ENCODE measurements at regions not wholly inside any gene's neighbourhood (a gene's known extent, or its start where the extent isn't known, plus 50 kb on each side); places are given as distances from the start of the nearest gene placed in this dataset.
"Not testable (repeated sequence)": the region's sequence is repeated elsewhere in the genome, so short reads cannot be mapped to it uniquely, and the experiment has no call there.

DNA sequence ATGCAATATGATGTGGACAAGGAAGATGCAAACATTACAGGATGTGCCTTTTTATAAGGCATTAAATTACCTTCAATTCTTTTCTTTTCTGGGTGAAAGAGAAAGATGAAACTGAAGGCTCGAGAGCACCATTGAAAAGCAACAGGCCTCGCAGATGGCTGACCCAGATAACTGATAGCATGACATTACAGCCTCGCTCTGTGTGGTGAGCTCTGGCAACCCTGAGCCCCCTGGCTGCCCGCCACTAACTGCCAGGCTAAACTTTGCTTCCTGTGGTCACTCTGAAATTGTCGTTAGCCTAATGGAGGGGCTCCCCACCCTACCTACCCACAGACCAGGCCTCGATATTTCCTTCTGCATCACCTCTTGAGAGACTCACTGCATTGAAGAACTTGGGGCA lies 516.8 kb upstream of the FANCL start:
- no peak for DNase-seq (ENCODE audit: low spot score in 2 of 2)
- FAIRE-seq = no peak

DNA sequence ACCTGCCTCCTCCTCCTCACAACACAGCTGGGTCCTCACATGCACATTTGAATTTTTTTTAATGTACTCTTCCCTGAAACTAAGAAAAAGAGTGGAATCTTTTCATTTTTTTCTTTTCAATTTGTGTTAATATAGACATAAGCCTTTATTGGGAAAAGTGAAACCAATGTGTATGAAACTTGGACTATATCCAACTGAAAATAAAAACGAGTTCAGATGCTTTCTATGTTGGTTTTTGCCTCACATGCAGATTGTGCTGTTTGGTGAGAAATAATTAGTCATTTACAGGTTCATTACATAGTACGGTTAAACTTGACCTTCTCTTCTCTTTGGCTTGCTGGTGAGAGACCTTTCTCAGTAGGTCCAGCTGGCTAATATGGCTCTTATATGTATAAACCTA lies 515.2 kb upstream of the FANCL start:
- FAIRE-seq (no peak), DNase-seq (ENCODE audit: low spot score in 2 of 2) (no peak)

DNA sequence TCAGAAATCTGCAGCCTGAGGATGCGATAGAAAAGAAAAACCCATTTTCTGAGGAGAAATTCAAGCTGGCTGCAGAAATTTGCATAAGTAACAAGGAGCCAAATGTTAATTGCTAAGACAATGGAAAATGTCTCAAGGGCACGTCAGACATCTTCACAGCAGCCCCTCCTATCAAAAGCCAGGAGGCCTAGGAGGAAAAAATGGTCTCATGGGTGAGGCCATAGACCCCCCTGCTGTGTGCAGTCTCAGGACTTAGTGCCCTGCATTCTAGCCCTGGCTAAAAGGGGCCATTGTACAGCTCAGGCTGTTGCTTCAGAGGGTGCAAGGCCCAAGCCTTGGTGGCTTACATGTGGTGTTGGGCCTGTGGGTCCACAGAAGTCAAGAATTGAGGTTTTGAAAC lies 511.4 kb upstream of the FANCL start:
- DNase-seq (ENCODE audit: low spot score in 2 of 2); FAIRE-seq: not testable (repeated sequence)

DNA sequence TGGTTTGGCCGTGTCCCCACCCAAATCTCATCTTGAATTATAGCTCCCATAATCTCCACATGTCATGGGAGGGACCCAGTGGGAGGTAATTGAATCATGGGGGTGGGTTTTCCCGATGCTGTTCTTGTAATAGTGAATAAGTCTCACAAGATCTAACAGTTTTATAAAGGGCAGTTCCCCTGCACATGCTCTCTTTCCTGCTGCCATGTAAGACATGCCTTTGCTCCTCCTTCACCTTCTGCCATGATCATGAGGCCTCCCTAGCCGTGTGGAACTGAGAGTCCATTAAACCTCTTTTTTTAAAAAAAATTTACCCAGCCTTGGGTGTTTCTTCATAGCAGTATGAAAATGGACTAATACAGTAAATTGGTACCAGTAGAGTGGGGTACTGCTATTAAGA lies 510.6 kb upstream of the FANCL start:
- not testable (repeated sequence) for DNase-seq (ENCODE audit: low spot score in 2 of 2); FAIRE-seq

DNA sequence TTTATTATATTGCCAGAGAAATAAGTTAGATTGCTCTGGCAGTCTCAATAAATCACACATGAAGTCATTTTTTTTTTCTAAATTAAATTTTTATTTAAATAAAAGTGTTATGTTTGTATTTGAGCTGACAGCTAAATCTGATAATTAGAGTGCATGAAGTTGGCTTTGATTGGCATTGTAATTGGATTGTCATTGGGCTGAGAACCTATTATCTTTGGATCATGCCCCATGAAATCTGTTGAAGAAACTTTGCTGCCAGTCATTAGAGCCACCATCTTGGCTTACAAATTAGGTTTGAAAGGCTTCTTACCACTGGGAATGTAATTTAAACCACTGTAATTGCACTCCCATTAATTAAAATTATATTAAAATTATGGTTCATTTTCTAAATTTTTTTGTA lies 507.9 kb upstream of the FANCL start:
- FAIRE-seq = no peak
- DNase-seq (ENCODE audit: low spot score in 2 of 2) = no peak

DNA sequence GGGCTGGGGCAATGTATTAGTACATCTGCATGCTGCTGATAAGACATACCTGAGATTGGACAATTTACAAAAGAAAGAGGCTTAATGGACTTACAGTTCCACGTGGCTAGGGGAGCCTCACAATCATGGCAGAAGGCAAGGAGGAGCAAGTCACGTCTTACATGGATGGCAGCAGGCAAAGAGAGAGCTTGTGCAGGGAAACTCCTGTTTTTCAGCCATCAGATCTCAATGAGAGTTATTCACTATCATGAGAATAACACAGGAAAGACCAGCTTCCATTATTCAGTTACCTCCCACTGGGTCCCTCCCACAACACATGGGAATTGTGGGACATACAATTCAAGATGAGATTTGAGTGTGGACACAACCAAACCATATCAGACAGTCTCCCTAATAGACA lies 504.2 kb upstream of the FANCL start:
- not testable (repeated sequence) for FAIRE-seq; DNase-seq (ENCODE audit: low spot score in 2 of 2)

DNA sequence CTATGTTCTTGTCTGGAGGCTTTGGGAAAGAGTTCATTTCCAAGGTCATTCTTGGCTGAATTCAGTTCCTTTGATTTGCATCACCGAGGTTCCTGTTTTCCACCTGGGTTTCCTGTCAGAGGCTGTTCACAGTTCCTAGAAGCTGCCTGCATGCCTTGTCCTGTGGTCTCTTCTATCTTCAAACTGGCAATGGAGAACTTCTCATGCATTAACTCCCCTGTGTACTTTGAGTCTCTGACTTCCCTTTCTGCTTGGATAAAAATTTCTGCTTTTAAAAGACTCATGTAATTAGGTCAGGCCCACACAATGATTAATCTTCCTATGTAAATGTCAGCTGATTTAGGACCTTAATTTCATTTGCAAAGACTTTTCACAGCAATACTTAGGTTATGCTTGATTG lies 499.3 kb upstream of the FANCL start:
- FAIRE-seq = no peak

DNA sequence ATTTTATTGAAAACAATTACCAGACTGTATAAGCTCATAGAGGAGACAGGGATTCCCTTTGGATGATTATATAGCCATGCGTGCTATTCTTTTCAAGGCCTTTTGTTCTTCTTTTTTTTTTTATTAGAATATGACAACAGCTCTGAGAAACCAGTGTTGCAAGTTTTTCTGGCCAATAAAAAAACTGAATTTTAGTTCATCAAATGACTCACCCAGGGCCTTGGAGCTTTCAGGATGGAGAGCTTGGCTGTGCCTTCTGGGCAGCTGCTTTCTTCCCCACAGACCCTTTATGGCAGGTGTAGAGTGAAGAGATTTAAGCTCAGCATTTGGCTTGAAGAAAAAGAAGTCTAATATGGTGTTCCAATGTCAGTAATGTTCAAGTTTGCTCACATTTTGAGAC lies 497.9 kb upstream of the FANCL start:
- DNase-seq (ENCODE audit: low spot score in 2 of 2) (no peak), FAIRE-seq (no peak)

More for the DNA sequence above, 499.3 kb upstream of the FANCL start:
- DNase-seq (ENCODE audit: low spot score in 2 of 2) = no peak

DNA sequence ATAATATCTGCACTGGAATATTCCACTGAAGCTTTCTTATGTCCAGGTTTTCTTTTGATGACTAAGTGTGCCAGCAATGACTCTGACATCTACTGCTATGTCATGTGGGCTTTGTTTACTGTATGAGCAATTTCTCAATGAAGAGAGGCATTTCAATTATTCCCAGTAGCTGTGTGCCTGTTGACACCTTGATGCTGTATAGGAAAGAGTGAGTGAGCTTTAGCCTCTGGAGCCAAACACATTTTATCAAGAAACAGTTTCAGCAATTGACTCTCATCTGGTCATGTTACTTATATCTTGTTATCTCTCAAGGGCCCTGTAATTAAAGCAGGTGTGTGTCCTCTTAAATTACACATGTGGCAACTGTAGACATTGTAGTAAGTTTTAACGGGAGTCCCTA lies 493.2 kb upstream of the FANCL start:
- FAIRE-seq = no peak
- no peak for DNase-seq (ENCODE audit: low spot score in 2 of 2)

DNA sequence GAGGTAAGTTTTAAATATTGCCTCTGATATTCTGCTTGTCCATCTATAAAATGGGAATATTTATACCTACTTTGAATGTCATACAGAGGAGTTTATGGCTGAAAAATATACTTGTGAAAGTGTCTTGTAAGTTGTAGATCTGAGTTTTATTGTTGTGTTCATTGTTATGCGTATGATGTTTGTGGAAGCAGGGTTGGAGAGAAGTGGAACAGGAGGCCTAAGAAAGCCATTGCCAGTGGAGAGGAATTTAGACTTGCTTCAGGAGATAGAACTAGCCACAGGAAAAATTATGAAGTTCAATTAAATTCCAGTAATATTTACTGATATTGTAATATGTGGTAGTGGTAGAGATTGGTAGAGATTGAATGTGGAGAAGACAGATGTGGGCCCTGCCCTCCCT lies 491.9 kb upstream of the FANCL start:
- FAIRE-seq (no peak), DNase-seq (ENCODE audit: low spot score in 2 of 2) (no peak)

DNA sequence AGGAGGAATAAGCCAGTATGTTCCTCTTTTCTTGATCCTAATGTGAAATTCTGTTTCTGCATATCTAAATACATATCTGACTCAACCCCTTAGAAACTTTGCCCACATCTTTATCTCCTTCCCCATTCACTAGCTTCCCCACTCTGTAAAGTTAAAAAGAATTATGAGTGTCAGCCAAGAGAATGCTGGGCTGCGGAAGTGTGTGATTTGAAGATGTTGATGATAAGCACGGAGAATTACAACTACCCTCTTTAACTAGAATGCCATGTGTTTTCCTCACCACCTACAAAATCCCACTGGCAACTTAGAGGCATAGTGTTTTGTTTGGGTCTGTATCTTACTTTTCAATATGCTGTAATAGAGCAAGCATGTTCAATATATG lies 490.4 kb upstream of the FANCL start:
- FAIRE-seq (no peak), DNase-seq (ENCODE audit: low spot score in 2 of 2) (no peak)

DNA sequence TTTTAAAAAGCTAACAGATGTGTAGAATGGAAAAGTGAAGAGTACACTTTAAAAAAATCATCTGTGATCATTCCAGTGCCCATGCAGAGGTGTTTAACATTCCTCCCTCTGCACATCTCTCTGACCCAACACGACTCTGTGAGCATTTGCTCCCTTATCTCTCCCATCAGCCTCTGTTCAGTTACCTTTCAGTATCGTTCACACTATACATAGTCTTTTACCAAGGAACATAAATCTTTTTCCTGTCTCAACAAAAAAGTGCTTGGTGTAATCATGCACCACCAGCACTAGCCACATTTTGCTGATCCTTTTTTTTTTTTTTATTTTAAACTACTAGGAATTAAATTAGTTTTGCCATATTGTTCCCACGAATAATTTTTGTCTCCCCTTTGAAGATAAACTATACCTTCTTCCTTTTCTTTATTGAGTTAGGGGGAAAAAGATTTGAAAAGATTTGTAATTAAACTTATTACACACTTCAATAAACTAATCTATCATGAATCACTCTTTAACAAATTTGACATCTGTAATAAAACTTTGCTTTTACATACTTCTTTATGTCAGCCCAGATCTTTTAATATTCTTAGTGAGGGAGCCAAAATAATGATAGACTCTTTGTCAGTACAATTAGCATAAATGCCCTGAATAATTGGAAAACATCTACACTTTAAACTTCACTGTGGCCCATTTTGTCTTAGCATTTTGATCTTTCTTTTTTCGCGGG lies 489.8 kb upstream of the FANCL start:
- DNase-seq (ENCODE audit: low spot score in 2 of 2) (no peak), FAIRE-seq (no peak)

DNA sequence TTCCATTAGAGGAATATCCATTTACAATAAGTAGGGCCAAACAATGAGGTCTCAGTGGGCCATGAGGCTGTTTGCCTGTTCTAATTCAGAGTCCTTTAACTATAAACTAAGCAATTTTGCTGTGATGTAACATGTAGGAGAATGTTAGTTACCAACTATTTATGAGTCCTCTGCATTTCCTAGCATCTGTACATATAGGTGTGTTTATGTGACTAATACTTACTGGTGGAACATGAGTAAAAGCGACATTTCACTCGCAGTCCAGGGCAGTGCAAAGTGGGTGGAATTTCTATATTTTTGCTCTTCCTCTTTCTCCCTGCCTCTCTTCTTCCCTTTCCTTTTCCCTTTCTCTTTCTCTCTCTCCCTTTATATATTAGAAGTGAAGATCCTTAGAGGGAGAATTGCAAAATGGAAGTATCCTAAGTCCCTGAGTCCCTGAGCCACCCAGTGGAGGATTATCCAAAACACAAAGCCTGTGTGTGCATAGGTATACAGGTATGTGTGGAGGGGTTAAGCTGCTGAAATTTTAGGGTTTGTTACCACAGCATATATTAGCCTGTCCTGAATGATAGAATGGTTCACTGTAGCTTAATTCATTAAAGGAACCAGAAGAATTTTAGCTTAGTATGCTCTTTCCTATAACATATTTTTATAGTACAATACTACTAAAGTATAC lies 487.0 kb upstream of the FANCL start:
- no peak for DNase-seq (ENCODE audit: low spot score in 2 of 2)
- no peak for FAIRE-seq

DNA sequence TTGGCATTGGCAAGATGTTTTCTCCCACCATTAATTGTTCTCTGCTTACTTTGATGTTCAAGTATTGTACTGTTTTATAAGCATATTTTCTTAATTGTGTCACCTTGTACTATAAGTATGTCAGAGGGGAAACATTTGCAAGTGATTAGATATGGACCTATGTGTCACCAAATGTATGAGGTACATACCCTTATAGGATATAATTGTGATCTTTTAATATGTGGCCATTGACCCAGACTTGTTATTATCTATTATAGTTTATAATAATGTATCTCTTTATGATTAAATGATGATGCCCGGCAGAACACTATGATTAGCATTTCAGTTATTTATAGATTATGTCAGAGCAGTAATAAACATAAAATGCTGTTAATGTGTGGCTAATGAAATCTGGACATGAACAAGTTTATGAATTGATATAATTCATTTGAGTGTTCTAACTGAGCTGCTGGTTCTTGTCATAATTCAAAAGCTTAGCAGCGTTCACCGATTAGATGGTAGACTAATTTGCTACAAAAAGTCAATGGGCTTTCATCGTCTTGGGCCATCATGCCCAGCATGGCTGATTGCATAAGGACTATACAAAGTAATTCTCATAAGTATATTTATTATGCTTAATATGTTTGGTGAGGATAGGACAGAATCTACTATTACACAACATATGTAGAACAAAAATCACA lies 480.9 kb upstream of the FANCL start:
- no peak for FAIRE-seq

DNA sequence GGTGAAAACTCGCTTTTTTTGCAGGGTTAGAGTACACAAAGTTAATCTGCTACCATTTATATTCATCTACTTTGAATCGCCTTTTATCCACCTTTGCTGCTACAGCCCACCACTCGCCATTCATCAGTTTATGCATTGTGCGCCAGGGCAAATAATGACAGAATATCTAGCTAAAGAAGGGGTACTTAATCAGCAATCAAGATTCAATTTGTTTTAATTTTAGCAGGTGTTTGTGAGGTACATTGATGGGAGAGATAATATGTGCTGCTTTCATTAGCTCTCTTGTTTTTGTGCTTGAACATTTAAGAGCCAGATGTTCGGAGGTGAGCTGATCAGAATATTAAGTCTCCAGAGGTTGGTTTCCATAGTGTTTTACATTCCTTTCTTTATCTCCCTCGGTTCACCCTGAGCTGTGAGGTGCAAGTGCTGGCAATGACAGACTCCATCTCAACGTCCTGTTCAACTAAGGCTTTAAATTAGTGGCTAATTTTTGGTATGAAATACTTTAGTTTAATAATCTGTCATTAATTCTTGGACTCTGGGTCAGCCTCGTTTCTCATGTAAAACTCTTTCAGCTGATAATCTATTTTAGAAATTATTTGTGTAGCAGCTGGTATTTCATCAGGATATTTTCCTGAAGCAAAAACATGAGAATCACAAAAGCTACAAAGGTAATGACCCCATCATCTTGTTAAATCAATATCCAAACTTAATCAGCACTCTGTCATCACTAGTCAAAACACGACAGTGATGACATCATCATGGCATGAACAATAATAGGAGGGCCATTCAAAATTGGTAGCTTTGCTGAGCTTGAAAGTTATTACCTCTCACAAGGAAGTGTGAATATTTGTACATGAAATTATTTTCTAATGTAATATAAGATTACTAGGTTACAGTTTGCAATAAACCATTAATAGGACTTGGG lies 479.9 kb upstream of the FANCL start:
- DNase-seq (ENCODE audit: low spot score in 2 of 2) (no peak), FAIRE-seq (no peak)

More for the DNA sequence above, 480.9 kb upstream of the FANCL start:
- no peak for DNase-seq (ENCODE audit: low spot score in 2 of 2)

DNA sequence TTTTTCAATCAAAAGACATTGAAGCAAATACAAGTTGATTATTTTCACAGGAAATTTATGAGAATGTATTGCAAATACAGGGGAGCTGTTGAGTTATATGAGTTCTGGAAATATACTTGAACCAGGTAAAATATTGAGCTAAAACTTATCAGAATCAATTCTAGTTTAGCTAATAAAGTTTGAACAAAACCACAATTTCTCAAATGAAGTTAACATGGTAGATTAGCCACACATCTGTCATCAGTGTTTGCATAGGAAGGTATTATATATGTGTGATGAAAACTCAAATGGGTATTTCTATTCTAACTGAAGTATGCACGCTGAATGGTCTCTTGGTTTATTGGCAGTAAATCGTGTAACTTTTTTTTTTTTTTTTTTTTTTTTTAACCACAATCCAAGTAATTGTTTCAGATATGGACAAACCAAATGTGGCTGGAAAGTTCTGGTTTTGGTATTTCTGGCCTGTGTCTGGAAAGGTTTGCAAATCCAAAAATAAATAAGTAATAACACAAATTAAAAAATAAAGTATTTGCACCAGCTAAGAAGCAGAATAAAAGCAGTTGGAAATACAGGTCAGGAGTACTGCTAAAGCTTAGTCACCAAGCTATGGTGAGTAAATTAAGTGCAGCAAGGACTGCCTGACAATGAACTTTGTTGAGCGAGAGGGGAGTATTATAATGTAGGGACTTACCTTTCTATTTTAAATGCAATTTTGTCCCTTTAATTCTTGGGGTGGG lies 479.1 kb upstream of the FANCL start:
- DNase-seq (ENCODE audit: low spot score in 2 of 2) (no peak), FAIRE-seq (no peak)

DNA sequence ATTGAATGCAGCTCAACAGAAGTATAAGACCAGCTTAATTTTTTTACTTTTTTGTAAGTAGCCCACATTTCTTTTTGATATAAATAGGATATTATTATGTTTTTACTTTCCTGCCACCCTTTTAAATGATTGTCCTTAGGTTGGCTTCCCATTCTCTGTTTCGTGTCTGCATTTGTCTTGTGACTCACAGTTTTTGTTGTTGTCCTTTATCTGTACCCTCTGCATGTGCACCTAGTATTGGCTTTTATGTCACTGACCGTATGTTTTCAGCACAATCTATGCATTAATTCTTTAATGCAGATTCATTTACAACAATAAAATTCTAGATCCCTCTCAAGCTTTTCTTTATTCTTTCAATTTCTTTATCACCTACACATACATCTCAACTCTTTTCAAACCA lies 474.2 kb upstream of the FANCL start:
- DNase-seq (ENCODE audit: low spot score in 2 of 2) (no peak), FAIRE-seq (no peak)

DNA sequence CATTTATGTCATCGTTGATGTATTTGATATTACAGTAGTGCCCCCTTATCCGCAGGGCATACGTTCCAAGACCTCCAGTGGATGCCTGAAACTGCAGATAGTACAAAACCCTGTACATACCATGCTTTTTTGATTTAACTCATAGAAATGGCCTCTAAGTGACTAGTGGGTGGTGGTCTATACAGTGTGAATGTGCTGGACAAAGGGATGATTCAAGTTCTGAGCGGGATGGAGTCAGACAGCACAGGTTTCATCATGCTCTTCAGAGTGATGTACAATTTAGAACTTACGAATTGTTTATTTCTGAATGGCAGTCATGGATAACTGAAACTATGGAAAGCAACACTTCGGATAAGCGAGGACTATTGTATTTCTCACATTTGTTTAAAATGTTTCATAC lies 473.1 kb upstream of the FANCL start:
- DNase-seq (ENCODE audit: low spot score in 2 of 2) (no peak), FAIRE-seq (no peak)

DNA sequence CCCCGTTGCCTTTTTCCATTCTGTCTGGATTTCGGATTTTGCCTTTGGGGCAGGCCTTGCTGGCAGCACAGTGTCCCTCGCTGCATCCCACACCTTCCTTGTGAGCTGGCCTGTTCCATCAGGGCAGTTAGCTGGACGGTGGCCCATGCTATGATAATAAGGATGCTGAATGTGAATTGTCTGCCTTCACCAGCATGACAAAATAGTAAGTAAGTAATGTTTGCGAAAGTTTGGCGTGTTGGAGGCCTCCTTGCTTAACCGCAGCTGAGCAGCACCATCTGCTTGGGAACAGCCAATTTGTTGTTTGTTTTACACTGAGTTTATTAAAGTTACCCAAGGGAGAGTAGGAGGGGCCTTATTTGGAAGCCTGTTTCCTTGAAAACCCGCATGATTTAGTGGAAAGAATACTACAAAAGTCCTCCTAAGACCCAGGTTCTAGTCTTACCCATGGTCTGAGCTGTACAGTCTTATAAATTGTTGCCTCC lies 469.7 kb upstream of the FANCL start:
- DNase-seq (ENCODE audit: low spot score in 2 of 2) (no peak), FAIRE-seq (no peak)
